ENCODE measurements at regions not wholly inside any gene's neighbourhood (a gene's known extent, or its start where the extent isn't known, plus 50 kb on each side); places are given as distances from the start of the nearest gene placed in this dataset.
A peak's percentile ranks its signal among the peaks of the same experiment; 100 is the strongest.

GRCh38 chr14:100406505-100407131 lies 83.5 kb downstream of the SLC25A47 start (continued):
- TF ChIP-seq HES1 (IDR thresholded peaks at IDR 0.05; ENCODE audit: low read depth) = no peak
- TF ChIP-seq ARID1B (IDR thresholded peaks at IDR 0.05) = peak; percentile 66
- TF ChIP-seq, protein P1, sequence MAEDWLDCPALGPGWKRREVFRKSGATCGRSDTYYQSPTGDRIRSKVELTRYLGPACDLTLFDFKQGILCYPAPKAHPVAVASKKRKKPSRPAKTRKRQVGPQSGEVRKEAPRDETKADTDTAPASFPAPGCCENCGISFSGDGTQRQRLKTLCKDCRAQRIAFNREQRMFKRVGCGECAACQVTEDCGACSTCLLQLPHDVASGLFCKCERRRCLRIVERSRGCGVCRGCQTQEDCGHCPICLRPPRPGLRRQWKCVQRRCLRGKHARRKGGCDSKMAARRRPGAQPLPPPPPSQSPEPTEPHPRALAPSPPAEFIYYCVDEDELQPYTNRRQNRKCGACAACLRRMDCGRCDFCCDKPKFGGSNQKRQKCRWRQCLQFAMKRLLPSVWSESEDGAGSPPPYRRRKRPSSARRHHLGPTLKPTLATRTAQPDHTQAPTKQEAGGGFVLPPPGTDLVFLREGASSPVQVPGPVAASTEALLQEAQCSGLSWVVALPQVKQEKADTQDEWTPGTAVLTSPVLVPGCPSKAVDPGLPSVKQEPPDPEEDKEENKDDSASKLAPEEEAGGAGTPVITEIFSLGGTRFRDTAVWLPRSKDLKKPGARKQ (CRISPR knock-in tag; IDR thresholded peaks at IDR 0.05) = no peak
- no peak for TF ChIP-seq CUX1 (CRISPR knock-in tag; IDR thresholded peaks at IDR 0.05)
- TF ChIP-seq ZNF766 (CRISPR knock-in tag; conservative IDR thresholded peaks at IDR 0.05) = no peak; the same call in 1 of the 2 replicates
- TF ChIP-seq ETS2 (tag; IDR thresholded peaks at IDR 0.05; ENCODE audit: borderline replicate concordance, poor library complexity, severe bottlenecking) = no peak
- TF ChIP-seq ZNF274 (IDR thresholded peaks at IDR 0.05; ENCODE audit: borderline replicate concordance, low read depth, low read length) = no peak
- no peak for TF ChIP-seq PTTG1 (tag; IDR thresholded peaks at IDR 0.05; ENCODE audit: low read depth)
- TF ChIP-seq PHB2 (IDR thresholded peaks at IDR 0.05; ENCODE audit: low read depth) = no peak
- no peak for TF ChIP-seq ZNF263 (CRISPR knock-in tag; IDR thresholded peaks at IDR 0.05; ENCODE audit: borderline replicate concordance)
- TF ChIP-seq, protein P2, sequence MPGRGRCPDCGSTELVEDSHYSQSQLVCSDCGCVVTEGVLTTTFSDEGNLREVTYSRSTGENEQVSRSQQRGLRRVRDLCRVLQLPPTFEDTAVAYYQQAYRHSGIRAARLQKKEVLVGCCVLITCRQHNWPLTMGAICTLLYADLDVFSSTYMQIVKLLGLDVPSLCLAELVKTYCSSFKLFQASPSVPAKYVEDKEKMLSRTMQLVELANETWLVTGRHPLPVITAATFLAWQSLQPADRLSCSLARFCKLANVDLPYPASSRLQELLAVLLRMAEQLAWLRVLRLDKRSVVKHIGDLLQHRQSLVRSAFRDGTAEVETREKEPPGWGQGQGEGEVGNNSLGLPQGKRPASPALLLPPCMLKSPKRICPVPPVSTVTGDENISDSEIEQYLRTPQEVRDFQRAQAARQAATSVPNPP (IDR thresholded peaks at IDR 0.05; ENCODE audit: borderline replicate concordance, insufficient read depth, insufficient read length) = no peak
- no peak for TF ChIP-seq RUNX1 (IDR thresholded peaks at IDR 0.05; ENCODE audit: low read depth)
- TF ChIP-seq ZNF696 (CRISPR knock-in tag; conservative IDR thresholded peaks at IDR 0.05) = no peak
- no peak for TF ChIP-seq ZNF3 (CRISPR knock-in tag; IDR thresholded peaks at IDR 0.05)
